Tibial nerve (tissue), 3 donors: ENCODE measurements at regions not wholly inside any gene's neighbourhood (a gene's known extent, or its start where the extent isn't known, plus 50 kb on each side); places are given as distances from the start of the nearest gene placed in this dataset.

Source experiments
- CTCF ChIP-seq, 5 experiments: fragments of 200-600 bp in 3 of 5; fragments of 450-650 bp in 2 of 5; sonication (generic) in 3 of 5; IDR thresholded peaks; one replicate each; pipeline ENCODE4 v1.5.1; 2016 to 2019; ENCODE audit warnings: antibody characterized with exemption in 5 of 5, mild to moderate bottlenecking in 3 of 5, moderate library complexity in 2 of 5
- POLR2A ChIP-seq, 2 donors: fragments of 450-650 bp; IDR thresholded peaks; one replicate each; pipeline ENCODE4 v1.6.1; 2017; ENCODE audit warnings: antibody characterized with exemption in 2 of 2, mild to moderate bottlenecking in 2 of 2, moderate library complexity in 2 of 2

- TF ChIP-seq CTCF (IDR thresholded peaks at IDR 0.05) (no peak), POLR2A (IDR thresholded peaks at IDR 0.05) (no peak)
Observed at GRCh38 chr13:97112446-97113152, 109.5 kb upstream of the MBNL2 start.
